IPS-18c (cell line): ENCODE measurements at regions not wholly inside any gene's neighbourhood (a gene's known extent, or its start where the extent isn't known, plus 50 kb on each side); places are given as distances from the start of the nearest gene placed in this dataset.

ENCODE experiments used
- H3K4me3 ChIP-seq: 2 replicates; pipeline ENCODE4 v1.7.0; 2013; ENCODE audit warnings: low read depth, mild to moderate bottlenecking, low read length, moderate library complexity; ENCODE audit not compliant: insufficient read depth
- H3K9me3 ChIP-seq: one replicate; pipeline ENCODE4 v1.6.1; 2013; ENCODE audit warnings: mild to moderate bottlenecking, low read length, moderate library complexity; ENCODE audit not compliant: control insufficient read depth, insufficient read depth

- H3K9me3 ChIP-seq, result no peaks in the 10 kb centered on the region
- no peak overlapping the region for H3K4me3 ChIP-seq
These were observed 286.1 kb downstream of the ZNF621 start for GRCh38 chr3:40810813-40811212.

- no peaks in the 10 kb centered on the region for H3K9me3 ChIP-seq
- no peak overlapping the region for H3K4me3 ChIP-seq
These were observed 292.3 kb downstream of the ZNF621 start for GRCh38 chr3:40817017-40817416.

GRCh38 chr3:40821315-40821714 lies 296.6 kb downstream of the ZNF621 start:
- no peak overlapping the region for H3K4me3 ChIP-seq
- no peaks in the 10 kb centered on the region for H3K9me3 ChIP-seq

GRCh38 chr3:40827226-40827625 lies 302.5 kb downstream of the ZNF621 start:
- no peaks in the 10 kb centered on the region for H3K9me3 ChIP-seq
- no peak overlapping the region for H3K4me3 ChIP-seq

GRCh38 chr3:40827942-40828688 lies 303.4 kb downstream of the ZNF621 start:
- no peaks in the 10 kb centered on the region for H3K9me3 ChIP-seq
- H3K4me3 ChIP-seq, result no peak overlapping the region

GRCh38 chr3:40828741-40829415 lies 304.1 kb downstream of the ZNF621 start:
- H3K4me3 ChIP-seq, result no peak overlapping the region
- no peaks in the 10 kb centered on the region for H3K9me3 ChIP-seq

GRCh38 chr3:40829876-40830275 lies 305.1 kb downstream of the ZNF621 start:
- no peak overlapping the region for H3K4me3 ChIP-seq
- H3K9me3 ChIP-seq, result no peaks in the 10 kb centered on the region

GRCh38 chr3:40837300-40837699 lies 312.5 kb downstream of the ZNF621 start:
- Histone ChIP-seq H3K9me3 (no peaks in the 10 kb centered on the region), H3K4me3 (no peak overlapping the region)

GRCh38 chr3:40841131-40841530 lies 316.4 kb downstream of the ZNF621 start:
- H3K4me3 ChIP-seq, result no peak overlapping the region
- H3K9me3 ChIP-seq, result no peaks in the 10 kb centered on the region

- Histone ChIP-seq H3K4me3 (no peak overlapping the region), H3K9me3 (no peaks in the 10 kb centered on the region)
These were observed 316.9 kb downstream of the ZNF621 start for GRCh38 chr3:40841570-40842109.

GRCh38 chr3:40842714-40843113 lies 318.0 kb downstream of the ZNF621 start:
- Histone ChIP-seq H3K4me3 (no peak overlapping the region), H3K9me3 (no peaks in the 10 kb centered on the region)

GRCh38 chr3:40843208-40843624 lies 318.5 kb downstream of the ZNF621 start:
- H3K9me3 ChIP-seq, result no peaks in the 10 kb centered on the region
- H3K4me3 ChIP-seq, result no peak overlapping the region

- no peaks in the 10 kb centered on the region for H3K9me3 ChIP-seq
- H3K4me3 ChIP-seq, result no peak overlapping the region
These were observed 319.2 kb downstream of the ZNF621 start for GRCh38 chr3:40843851-40844548.

- H3K9me3 ChIP-seq, result no peaks in the 10 kb centered on the region
- no peak overlapping the region for H3K4me3 ChIP-seq
These were observed 320.1 kb downstream of the ZNF621 start for GRCh38 chr3:40844896-40845295.

- H3K4me3 ChIP-seq, result no peak overlapping the region
These were observed 320.7 kb downstream of the ZNF621 start for GRCh38 chr3:40845447-40845846.

GRCh38 chr3:40845916-40846315 lies 321.2 kb downstream of the ZNF621 start:
- H3K9me3 ChIP-seq, result no peaks in the 10 kb centered on the region
- no peak overlapping the region for H3K4me3 ChIP-seq

More at GRCh38 chr3:40845447-40845846, 320.7 kb downstream of the ZNF621 start:
- no peaks in the 10 kb centered on the region for H3K9me3 ChIP-seq

- no peak overlapping the region for H3K4me3 ChIP-seq
- no peaks in the 10 kb centered on the region for H3K9me3 ChIP-seq
These were observed 321.7 kb downstream of the ZNF621 start for GRCh38 chr3:40846451-40846850.

GRCh38 chr3:40847551-40847992 lies 322.8 kb downstream of the ZNF621 start:
- no peaks in the 10 kb centered on the region for H3K9me3 ChIP-seq
- H3K4me3 ChIP-seq, result no peak overlapping the region
